ENCODE measurements at regions not wholly inside any gene's neighbourhood (a gene's known extent, or its start where the extent isn't known, plus 50 kb on each side); places are given as distances from the start of the nearest gene placed in this dataset.

GRCh38 chr6:26243132-26243531 is 121.9 kb upstream of the BTN3A2 start:
- no peak for DNase-seq (ENCODE audit: low spot score, unreplicated experiment)
- TF ChIP-seq, protein P1, sequence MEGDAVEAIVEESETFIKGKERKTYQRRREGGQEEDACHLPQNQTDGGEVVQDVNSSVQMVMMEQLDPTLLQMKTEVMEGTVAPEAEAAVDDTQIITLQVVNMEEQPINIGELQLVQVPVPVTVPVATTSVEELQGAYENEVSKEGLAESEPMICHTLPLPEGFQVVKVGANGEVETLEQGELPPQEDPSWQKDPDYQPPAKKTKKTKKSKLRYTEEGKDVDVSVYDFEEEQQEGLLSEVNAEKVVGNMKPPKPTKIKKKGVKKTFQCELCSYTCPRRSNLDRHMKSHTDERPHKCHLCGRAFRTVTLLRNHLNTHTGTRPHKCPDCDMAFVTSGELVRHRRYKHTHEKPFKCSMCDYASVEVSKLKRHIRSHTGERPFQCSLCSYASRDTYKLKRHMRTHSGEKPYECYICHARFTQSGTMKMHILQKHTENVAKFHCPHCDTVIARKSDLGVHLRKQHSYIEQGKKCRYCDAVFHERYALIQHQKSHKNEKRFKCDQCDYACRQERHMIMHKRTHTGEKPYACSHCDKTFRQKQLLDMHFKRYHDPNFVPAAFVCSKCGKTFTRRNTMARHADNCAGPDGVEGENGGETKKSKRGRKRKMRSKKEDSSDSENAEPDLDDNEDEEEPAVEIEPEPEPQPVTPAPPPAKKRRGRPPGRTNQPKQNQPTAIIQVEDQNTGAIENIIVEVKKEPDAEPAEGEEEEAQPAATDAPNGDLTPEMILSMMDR (IDR thresholded peaks at IDR 0.05; ENCODE audit: unreplicated experiment), result no peak
- peaks cover 12% of the 10 kb centered on the region for H3K9me3 Mint-ChIP-seq (ENCODE audit: low read depth)
- peaks cover 3% of the 10 kb centered on the region for H3K36me3 Mint-ChIP-seq (ENCODE audit: insufficient read depth)
- peak overlapping the region; percentile 50 for H3K27ac Mint-ChIP-seq
- H3K27me3 Mint-ChIP-seq, result no peaks in the 10 kb centered on the region
- H3K4me3 Mint-ChIP-seq (ENCODE audit: low read depth), result no peak overlapping the region
- H3K4me1 Mint-ChIP-seq (ENCODE audit: low read depth), result peaks cover 22% of the 10 kb centered on the region

DNA sequence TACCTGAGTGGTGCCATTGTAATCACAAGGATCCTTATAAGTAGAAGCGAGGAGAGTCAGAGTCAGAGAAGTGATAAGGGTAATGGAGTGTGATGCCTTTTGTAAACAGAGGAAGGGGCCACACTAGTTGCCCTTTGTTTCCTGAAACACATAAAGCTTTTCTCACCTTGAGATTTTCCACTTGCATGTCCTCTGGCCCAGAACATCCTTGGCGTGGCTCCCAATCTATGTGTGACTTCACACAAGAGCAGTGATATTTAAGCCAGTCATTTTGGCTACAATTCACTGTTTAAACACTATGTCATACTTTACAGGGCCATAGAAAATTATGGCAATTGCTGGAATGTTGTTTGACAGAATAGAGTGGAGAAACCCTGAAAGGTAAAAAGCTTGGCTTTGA is 121.2 kb upstream of the BTN3A2 start:
- DNase-seq (ENCODE audit: low spot score, unreplicated experiment), result no peak
- Mint-ChIP-seq H3K4me3 (ENCODE audit: low read depth) (no peak overlapping the region), H3K27ac (peak overlapping the region; percentile 13), H3K27me3 (no peaks in the 10 kb centered on the region), H3K36me3 (ENCODE audit: insufficient read depth) (peaks cover 3% of the 10 kb centered on the region), H3K9me3 (ENCODE audit: low read depth) (peaks cover 12% of the 10 kb centered on the region), H3K4me1 (ENCODE audit: low read depth) (peaks cover 22% of the 10 kb centered on the region)
- TF ChIP-seq, protein P1 (IDR thresholded peaks at IDR 0.05; ENCODE audit: unreplicated experiment), result no peak

DNA sequence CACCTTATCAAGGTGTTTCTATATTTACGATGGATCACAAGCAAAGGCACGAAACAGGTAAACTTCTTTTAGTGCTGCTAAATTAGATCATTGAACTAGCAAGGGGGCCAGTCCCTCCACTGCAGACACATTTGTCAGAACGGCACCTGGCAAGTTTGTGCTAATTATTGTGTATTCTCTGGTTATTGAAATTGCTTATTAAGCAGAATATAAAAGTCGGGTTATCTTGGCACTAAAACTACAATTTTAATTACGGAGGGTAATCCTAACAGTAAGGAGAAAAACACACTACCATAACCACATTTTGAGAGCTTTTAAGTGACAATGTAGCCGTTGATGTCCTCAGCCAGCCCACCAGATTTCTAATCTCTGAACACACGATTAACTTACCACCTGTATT is 118.9 kb upstream of the BTN3A2 start:
- TF ChIP-seq, protein P1 (IDR thresholded peaks at IDR 0.05; ENCODE audit: unreplicated experiment), result no peak
- Mint-ChIP-seq H3K27ac (peak overlapping the region; percentile 16), H3K4me1 (ENCODE audit: low read depth) (peaks cover 25% of the 10 kb centered on the region), H3K27me3 (no peaks in the 10 kb centered on the region), H3K9me3 (ENCODE audit: low read depth) (peaks cover 6% of the 10 kb centered on the region), H3K4me3 (ENCODE audit: low read depth) (no peak overlapping the region), H3K36me3 (ENCODE audit: insufficient read depth) (peaks cover 2% of the 10 kb centered on the region)
- no peak for DNase-seq (ENCODE audit: low spot score, unreplicated experiment)

- no peaks in the 10 kb centered on the region for H3K27me3 Mint-ChIP-seq
- peaks cover 6% of the 10 kb centered on the region for H3K9me3 Mint-ChIP-seq (ENCODE audit: low read depth)
- peak overlapping the region; percentile 16 for H3K27ac Mint-ChIP-seq
- no peak for DNase-seq (ENCODE audit: low spot score, unreplicated experiment)
- H3K4me3 Mint-ChIP-seq (ENCODE audit: low read depth), result no peak overlapping the region
- TF ChIP-seq, protein P1 (IDR thresholded peaks at IDR 0.05; ENCODE audit: unreplicated experiment), result no peak
- H3K36me3 Mint-ChIP-seq (ENCODE audit: insufficient read depth), result peaks cover 2% of the 10 kb centered on the region
- peaks cover 25% of the 10 kb centered on the region for H3K4me1 Mint-ChIP-seq (ENCODE audit: low read depth)
These were observed 118.4 kb upstream of the BTN3A2 start for GRCh38 chr6:26246553-26246952.

DNA sequence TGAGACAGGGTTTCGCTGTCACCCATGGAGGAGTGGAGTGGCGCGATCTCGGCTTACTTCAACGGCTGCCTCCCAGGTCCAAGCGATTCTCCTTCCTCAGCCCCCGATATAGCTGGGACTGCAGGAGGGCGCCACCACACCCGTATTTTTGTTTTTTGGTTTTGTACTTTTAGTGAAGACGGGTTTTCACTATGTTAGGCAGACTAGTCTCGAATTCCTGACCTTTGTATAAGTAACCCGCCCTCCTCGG is 115.4 kb upstream of the BTN3A2 start:
- Mint-ChIP-seq H3K36me3 (ENCODE audit: insufficient read depth) (peaks cover 1% of the 10 kb centered on the region), H3K4me1 (ENCODE audit: low read depth) (peaks cover 17% of the 10 kb centered on the region), H3K27me3 (no peaks in the 10 kb centered on the region), H3K4me3 (ENCODE audit: low read depth) (peak overlapping the region; percentile 90), H3K27ac (peak overlapping the region; percentile 98), H3K9me3 (ENCODE audit: low read depth) (peaks cover 3% of the 10 kb centered on the region)
- no peak for DNase-seq (ENCODE audit: low spot score, unreplicated experiment)
- TF ChIP-seq, protein P1 (IDR thresholded peaks at IDR 0.05; ENCODE audit: unreplicated experiment), result no peak

Measured in progenitor cell of endocrine pancreas (in vitro differentiated cells).